ENCODE measurements at regions not wholly inside any gene's neighbourhood (a gene's known extent, or its start where the extent isn't known, plus 50 kb on each side); places are given as distances from the start of the nearest gene placed in this dataset.

DNA sequence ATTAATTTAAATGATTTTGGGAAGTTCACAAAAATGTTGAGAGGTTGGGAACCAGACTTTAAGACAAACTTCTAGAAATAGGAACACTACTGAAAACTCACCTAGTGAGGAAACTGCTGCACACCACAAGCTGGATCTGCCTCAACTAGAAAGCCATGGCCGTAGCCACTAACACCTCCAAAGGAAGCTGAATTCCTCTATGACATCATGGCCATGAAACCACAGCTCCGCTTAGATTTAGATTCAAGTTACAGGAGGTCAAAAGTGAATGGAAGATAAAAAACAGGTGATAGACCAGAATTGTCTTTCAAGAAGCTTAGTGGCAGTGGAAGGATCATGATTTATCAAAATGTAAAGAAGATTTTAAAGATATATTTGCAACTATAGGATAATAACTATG is 208.8 kb upstream of the ALG10 start:
- DNase-seq (ENCODE audit: low read depth) = no peak

DNA sequence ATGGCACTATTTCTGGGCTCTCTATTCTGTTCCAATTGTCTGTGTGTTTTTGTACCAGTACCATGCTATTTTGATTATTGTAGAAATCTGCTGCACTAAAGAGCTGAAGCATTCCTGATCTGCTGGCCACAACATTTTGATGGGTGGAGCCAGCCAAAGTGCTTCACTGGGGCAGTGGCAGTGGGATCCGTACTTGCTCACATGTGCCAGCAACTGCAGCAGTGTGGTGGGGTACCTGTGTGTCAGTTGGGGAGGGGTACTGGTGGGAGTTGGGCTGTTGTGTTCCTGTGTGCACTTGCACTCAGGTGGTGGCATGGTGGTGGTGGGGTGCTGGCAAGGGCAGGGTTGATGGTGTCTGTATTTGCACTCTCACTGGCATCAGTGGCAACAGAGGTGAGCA is 204.6 kb upstream of the ALG10 start:
- DNase-seq (ENCODE audit: low read depth) = no peak
- TF ChIP-seq CTCF (conservative IDR thresholded peaks at IDR 0.05; ENCODE audit: low read length) = no peak
- no peak overlapping the region for H3K4me3 ChIP-seq (ENCODE audit: low read length)

More for the DNA sequence above, 208.8 kb upstream of the ALG10 start:
- no peak for TF ChIP-seq CTCF (conservative IDR thresholded peaks at IDR 0.05; ENCODE audit: low read length)
- no peak overlapping the region for H3K4me3 ChIP-seq (ENCODE audit: low read length)

DNA sequence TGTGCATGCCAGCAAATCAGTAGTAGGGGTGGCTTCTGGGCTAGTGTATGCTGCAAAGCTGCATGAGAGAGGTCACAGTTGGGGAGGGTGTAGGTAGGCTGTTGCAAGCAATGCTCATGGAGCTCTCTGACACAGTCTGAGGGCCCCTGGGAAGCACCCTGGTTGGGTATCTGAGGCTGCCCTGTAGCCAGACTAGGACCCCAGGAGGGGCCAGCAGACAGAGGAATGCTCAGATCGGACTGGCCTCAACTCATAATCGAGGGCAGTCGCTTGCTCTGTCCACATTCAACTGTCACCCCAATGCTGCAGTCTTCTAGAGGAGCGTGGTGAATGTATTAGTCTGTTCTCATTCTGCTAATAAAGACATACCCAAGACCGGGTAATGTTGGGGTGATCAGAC is 204.0 kb upstream of the ALG10 start:
- H3K4me3 ChIP-seq (ENCODE audit: low read length) = no peak overlapping the region
- no peak for DNase-seq (ENCODE audit: low read depth)
- no peak for TF ChIP-seq CTCF (conservative IDR thresholded peaks at IDR 0.05; ENCODE audit: low read length)

DNA sequence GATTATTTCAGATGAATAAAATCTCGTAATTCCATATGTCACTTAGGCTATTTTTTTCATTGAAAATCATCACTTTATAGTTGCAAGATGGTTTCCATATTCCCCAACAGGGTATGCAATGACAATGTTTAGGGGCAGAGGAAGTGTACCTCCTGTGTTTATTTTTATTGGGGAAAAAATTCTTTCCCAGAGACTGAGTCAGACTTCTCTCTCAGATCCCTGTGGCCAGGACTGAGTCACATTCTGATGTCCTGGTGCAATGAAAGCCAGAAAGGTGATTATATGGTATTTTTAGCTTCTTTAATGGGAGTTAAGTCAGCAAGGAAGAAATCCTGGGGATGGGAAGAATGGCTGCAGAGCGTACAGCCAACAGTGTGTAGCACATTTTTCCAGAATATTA is 196.9 kb upstream of the ALG10 start:
- no peak overlapping the region for H3K4me3 ChIP-seq (ENCODE audit: low read length)
- no peak for TF ChIP-seq CTCF (conservative IDR thresholded peaks at IDR 0.05; ENCODE audit: low read length)
- no peak for DNase-seq (ENCODE audit: low read depth)

GRCh38 chr12:33825986-33826602 is 196.2 kb upstream of the ALG10 start:
- H3K4me3 ChIP-seq (ENCODE audit: low read length) = no peak overlapping the region
- DNase-seq (ENCODE audit: low read depth) = no peak
- TF ChIP-seq CTCF (conservative IDR thresholded peaks at IDR 0.05; ENCODE audit: low read length) = no peak

DNA sequence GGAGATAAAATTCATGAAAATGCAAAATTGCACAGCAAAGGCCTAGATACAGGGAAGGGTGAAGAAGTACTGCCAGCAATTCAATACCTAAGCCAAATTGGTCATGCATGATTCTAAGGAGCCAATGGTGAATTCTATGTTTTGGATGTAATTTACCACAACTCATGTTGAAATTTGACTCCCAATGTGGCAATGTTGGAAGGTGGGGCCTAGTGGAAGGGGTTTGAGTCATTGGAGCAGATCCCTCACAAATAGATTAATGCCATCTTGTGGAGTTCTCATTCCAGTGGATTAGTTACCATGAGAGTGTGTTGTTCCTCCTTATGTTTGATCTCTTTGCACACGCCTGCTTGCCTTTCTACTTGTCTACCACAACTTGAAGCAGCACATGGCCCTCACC is 194.0 kb upstream of the ALG10 start:
- no peak overlapping the region for H3K4me3 ChIP-seq (ENCODE audit: low read length)
- DNase-seq (ENCODE audit: low read depth) = no peak
- no peak for TF ChIP-seq CTCF (conservative IDR thresholded peaks at IDR 0.05; ENCODE audit: low read length)

DNA sequence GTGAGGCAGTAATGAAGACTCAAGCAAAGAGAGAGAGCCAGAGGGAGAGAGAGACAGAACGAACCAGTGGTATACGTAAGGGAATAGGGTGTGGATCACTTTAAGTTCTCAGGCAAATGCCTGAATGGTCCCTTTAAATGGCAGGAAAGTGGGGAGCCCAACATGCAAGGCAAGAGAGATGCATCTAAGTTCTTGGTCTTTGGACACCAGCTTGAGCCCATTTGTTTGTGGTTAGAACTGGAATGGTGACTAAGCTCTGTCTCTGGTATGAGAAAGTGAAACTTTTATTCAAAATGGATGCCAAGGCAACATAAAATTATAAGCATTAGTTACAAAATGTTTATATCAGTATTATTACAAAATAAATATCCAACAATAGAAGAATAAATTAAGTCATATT is 192.2 kb upstream of the ALG10 start:
- no peak for DNase-seq (ENCODE audit: low read depth)
- H3K4me3 ChIP-seq (ENCODE audit: low read length) = no peak overlapping the region
- TF ChIP-seq CTCF (conservative IDR thresholded peaks at IDR 0.05; ENCODE audit: low read length) = no peak

Data from AG10803 (cell line).